ENCODE measurements at regions not wholly inside any gene's neighbourhood (a gene's known extent, or its start where the extent isn't known, plus 50 kb on each side); places are given as distances from the start of the nearest gene placed in this dataset.
"Not testable (repeated sequence)": the region's sequence is repeated elsewhere in the genome, so short reads cannot be mapped to it uniquely, and the experiment has no call there.

DNA sequence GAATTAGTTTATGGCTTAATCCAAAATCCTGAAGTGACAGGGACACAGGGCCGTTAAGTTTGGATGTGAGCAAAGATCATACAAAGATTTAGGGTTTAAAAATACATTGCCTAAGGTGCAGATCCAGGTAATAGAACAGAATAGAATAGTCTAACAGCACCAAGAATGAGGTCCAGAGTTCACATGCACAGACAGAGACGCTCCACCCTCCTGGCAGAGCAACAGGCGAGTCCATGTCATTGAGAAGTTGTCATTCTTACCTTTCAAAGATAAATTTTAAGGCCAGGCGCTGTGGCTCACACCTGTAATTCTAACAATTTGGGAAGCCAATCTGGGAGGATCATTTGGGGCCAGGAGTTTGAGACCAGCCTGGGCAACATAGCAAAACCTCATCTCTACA lies 209.1 kb upstream of the AUTS2 start:
- no peak for DNase-seq

DNA sequence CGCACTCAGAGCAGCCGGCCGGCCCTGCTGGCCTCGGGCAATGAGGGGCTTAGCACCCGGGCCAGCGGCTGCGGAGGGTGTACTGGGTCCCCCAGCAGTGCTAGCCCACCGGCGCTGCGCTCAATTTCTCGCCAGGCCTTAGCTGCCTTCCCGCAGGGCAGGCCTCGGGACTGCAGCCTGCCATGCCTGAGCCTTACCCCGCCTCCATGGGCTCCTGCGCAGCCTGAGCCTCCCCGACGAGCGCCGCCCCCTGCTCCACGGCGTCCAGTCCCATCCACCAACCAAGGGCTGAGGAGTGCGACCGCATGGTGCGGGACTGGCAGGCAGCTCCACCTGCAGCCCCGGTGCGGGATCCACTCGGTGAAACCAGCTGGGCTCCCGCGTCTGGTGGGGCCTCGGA lies 204.4 kb upstream of the AUTS2 start:
- not testable (repeated sequence) for DNase-seq

- DNase-seq: no peak
These were observed 203.1 kb upstream of the AUTS2 start for GRCh38 chr7:69395061-69395714.

- no peak for DNase-seq
These were observed 199.3 kb upstream of the AUTS2 start for GRCh38 chr7:69398986-69399385.

DNA sequence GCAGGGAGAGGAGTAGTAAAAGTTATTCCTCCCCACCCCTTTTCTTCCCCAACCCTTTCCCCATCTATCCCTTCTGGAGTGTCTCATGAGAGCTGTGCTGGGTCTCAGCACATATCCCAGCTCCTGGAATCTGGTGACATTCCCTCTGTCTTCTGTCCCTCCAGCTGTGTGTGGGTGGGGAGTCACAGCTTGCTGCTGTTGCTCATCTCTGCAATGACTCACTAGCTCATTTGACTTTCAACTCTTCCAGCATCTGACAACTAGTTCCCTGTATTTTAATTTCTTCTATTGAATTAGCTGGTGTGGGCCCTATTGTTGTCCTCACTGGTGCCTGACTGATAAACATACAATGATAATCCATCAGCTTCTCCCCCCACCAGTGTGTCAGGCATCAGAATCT lies 198.9 kb upstream of the AUTS2 start:
- no peak for DNase-seq

GRCh38 chr7:69402696-69403095 lies 195.6 kb upstream of the AUTS2 start:
- DNase-seq: no peak

DNA sequence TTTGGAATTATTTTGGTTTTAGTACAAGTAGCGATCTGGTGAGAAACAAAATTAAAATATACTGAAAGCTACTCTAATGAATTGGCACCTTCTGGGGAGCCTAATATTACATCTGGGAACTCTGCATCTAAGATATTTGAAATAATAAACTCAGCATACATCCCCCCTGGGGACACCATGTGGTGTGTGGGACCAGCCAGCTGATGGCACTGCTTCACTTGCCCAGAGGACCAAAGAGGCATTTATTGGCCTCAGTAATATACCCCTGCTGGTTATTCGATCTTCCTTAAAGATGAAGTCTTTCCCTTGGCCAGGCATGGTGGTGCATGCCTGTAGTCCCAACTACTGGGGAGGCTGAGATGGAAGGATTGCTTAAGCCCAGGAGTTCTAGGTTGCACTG lies 195.1 kb upstream of the AUTS2 start:
- no peak for DNase-seq

- DNase-seq: no peak
These were observed 187.3 kb upstream of the AUTS2 start for GRCh38 chr7:69411018-69411417.

DNA sequence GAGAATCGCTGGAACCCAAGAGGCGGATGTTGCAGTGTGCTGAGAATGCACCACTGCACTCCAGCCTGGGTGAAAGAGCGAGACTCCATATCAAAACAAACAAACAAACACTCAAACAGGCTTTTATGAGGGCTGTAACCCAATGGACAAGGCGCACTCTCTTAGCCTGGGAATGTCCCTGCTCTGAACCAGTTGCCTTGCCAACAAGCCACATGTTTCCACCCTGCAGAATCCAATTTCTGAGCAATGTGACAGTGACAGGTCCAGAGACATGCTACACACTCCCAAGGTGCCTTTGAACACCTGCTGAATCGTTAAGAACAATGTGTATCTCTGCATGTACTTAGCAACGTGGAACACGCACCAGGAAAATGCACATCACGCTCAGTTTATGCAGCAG lies 186.8 kb upstream of the AUTS2 start:
- DNase-seq: no peak

- no peak for DNase-seq
These were observed 185.7 kb upstream of the AUTS2 start for GRCh38 chr7:69412331-69413146.

DNA sequence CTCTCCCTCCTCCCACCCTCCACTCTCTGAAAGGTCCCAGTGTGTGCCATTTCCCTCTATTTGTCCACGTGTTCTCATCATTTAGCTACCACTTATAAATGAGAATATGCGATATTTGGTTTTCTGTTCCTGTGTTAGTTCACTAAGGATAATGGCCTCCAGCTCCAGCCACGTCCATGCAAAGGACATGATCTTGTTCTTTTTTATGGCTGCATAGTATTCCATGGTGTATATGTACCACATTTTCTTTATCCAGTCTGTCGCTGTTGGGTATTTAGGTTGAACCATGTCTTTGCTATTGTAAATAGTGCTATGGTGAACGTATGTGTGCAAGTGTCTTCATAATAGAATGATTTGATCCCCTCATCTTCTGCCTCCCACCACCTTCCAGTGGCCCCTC lies 183.7 kb upstream of the AUTS2 start:
- no peak for DNase-seq

DNA sequence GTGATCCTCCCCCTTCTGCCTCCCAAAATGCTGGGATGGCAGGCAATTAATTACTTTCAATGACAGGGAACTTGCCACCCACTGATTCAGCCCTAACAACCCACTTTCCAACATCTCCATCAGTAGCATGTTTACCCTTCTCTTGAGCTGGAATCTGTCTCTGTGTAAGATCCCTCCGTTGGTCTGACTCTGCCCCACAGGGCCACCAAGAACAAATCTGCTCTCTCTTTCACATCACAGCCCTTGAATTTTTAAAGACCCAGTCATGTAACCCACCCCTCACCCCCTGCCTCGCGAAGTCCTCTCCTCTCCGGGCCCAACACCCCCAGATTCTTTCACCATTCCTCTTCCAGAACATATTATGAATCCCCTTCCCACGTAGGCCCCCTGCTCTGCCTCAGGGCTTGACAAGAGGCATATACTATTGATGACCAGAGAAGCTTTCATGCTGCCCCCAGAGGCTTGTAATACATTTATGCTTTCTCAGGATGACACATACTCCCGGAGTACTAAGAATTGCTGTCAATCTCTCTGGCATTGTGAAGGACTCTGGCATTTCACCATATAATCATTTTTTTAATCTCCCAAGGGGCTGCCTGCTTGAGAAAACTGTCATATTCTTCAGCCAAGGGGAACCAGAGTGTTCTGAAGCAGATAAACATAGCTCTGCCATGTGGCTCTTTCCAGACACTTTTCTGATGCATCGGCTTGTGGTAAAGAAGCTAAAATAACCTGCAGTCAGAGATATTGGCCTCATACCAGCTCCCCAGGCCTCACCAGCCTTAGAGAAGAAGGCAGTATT lies 179.2 kb upstream of the AUTS2 start:
- DNase-seq: no peak

DNA sequence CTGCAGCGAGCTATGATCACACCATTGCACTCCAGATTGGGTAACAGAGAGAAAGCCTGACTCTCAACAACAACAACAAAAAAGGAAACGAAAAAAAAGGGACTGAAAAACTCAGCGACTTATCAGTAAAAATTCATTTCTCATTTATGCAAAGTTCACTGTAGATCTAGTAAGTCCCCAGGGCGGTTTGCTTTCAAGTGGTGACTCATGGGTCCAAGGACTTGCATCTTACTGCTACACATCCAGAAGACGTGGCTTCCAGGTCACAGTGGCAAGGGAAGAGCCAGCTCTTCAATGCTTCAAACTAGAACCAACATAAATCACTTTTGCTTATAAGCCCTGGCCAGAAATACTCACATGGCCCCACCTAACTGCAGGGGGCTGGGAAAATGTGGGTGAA lies 178.3 kb upstream of the AUTS2 start:
- no peak for DNase-seq

DNA sequence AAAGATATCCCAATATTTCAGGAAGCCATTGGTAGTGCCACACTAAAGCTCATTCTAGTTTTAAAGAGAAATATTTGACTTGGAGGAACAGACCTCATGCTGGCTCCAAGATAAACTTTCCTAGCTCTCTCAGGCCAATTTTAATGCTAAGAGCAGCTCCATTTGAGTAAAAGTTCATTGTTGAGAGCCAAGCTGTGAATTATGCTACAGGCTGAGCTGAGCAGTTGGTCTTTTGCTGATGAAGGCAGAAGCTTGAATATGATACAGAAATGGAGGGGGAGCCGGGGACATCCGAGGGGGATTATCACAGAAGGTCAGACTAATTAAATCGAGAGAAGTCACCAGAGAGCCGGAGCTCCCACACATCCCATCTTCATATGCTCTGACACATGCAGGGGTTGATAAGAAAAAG lies 175.7 kb upstream of the AUTS2 start:
- DNase-seq: no peak

GRCh38 chr7:69426705-69427104 lies 171.6 kb upstream of the AUTS2 start:
- DNase-seq: no peak

DNA sequence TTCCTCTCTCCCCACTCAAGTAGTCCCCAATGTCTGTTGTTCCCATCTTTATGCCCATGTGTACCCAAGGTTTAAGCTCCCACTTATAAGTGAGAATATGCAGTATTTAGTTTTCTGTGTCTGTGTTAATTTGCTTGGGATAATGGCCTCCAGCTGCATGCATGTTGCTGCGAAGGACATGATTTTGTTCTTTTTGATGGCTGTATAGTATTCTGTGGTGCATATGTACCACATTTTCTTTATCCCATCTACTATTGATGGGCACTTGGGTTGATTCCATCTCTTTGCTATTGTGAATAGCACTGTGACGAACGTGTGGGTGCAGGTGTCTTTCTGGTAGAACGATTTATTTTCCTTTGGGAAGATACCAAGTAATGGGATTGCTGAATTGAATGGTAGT lies 170.2 kb upstream of the AUTS2 start:
- no peak for DNase-seq

- DNase-seq: no peak
These were observed 168.3 kb upstream of the AUTS2 start for GRCh38 chr7:69429911-69430383.

GRCh38 chr7:69430384-69431021 lies 167.8 kb upstream of the AUTS2 start:
- no peak for DNase-seq

DNA sequence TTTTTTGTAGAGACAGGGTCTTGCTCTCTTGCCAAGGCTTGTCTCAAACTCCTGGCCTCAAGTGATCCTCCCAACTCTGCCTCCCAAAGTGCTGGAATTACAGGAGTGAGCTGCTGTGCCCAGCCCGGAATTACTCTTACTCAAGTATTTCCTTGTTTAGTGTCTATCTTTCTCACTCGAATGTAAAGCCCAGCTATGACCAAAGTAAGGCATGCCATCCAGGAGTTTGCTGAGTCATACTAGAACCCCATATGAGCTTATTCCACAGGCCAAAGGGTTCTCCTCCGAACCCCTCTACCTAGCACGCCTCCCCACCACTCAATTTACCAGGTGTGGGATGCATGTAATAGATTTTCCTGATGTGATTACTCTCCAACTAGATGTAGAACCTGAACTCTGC lies 166.6 kb upstream of the AUTS2 start:
- DNase-seq: no peak

DNA sequence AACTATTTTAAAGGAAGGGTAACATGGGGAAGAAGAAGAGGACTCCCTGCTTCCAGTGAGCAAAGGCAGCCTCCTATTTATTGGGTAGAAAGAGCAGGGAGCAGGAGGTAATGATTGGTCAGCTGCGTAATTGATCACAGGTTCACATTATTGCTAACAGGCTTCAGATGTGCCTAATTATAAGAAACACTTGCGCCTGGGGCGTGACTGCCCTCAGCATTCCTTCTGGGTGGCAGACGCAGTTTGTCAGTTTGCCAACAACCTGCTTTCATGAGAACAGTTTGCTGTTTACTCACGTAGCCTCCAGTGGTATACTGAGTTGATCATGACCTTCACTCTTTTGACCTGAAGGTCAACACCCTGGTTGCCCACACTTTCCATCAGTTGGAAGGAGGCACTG lies 166.0 kb upstream of the AUTS2 start:
- DNase-seq: not testable (repeated sequence)

DNA sequence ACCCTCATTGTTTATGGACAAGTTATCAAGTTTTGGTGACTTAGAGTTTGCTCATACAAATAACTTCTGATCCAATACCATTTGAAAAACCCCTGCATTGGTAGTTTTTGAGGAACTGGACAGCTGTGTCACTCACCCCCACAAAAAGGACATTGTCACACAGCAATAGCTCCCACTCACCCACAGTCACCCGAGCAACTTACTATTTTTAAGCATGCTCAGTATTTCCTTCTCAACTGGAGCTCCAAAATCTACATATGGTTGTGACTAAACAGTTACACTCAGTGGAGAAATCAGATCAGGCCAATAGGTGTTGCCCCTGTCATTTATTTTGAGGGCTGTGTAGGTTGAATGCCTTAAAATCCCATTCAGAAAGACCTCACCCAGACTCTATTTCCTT lies 165.2 kb upstream of the AUTS2 start:
- DNase-seq: no peak

- no peak for DNase-seq
These were observed 163.9 kb upstream of the AUTS2 start for GRCh38 chr7:69434398-69434815.

DNA sequence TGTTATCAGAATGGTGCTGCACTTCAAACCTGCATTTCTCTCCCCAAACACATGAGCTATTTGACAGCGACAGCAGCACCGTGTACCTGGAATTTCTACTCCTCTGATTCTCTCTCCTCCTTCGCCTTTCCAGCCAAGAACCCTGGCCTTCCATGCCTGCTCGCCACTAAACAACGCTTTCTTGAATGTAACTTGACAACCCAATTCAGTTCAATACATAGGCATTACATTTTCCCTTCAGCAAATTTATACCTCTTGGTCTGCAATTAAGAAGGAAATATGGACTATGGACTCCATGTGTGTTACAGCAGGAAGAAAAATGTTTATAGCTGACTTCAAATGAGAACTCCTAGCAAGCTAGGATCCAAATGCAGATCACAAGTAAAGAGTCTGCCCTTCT lies 162.6 kb upstream of the AUTS2 start:
- no peak for DNase-seq
